Liver (tissue), 8 donors: ENCODE measurements at regions not wholly inside any gene's neighbourhood (a gene's known extent, or its start where the extent isn't known, plus 50 kb on each side); places are given as distances from the start of the nearest gene placed in this dataset.
"Not testable (repeated sequence)": the region's sequence is repeated elsewhere in the genome, so short reads cannot be mapped to it uniquely, and the experiment has no call there.

Experiments
- DNase-seq: peaks from one replicate; pipeline ENCODE4 v3.0.0-alpha.2; 2017; ENCODE audit warnings: low spot score
- H3K27ac ChIP-seq, 2 donors: one replicate each; pipeline ENCODE4 v1.7.0; 2013; ENCODE audit warnings: inconsistent platforms in 2 of 2, low read length in 2 of 2, control low read depth in 1 of 2, low read depth in 1 of 2, mild to moderate bottlenecking in 1 of 2
- H3K27me3 ChIP-seq, 4 donors: one replicate each; pipeline versions ENCODE4 v1.6.1 to v1.7.0; 2013; ENCODE audit warnings: low read length in 3 of 4, inconsistent platforms in 1 of 4, mild to moderate bottlenecking in 1 of 4, moderate library complexity in 1 of 4; ENCODE audit not compliant: control insufficient read depth in 4 of 4, insufficient read depth in 4 of 4
- H3K36me3 ChIP-seq, 4 donors: one replicate each; pipeline versions ENCODE4 v1.6.1 to v1.7.0; 2013; ENCODE audit warnings: low read length in 3 of 4, mild to moderate bottlenecking in 3 of 4, low read depth in 1 of 4, moderate library complexity in 1 of 4; ENCODE audit not compliant: control insufficient read depth in 4 of 4, insufficient read depth in 3 of 4
- H3K4me1 ChIP-seq, 4 donors: one replicate each; pipeline versions ENCODE4 v1.6.1 to v1.7.0; 2013; ENCODE audit warnings: low read length in 3 of 4, mild to moderate bottlenecking in 3 of 4, moderate library complexity in 1 of 4; ENCODE audit not compliant: control insufficient read depth in 4 of 4, insufficient read depth in 4 of 4
- H3K4me3 ChIP-seq, 3 donors: one replicate each; pipeline versions ENCODE4 v1.6.1 to v1.7.0; 2013; ENCODE audit warnings: low read length in 3 of 3, control low read depth in 1 of 3, low read depth in 1 of 3, mild to moderate bottlenecking in 1 of 3
- H3K9ac ChIP-seq, 2 donors: one replicate each; pipeline ENCODE4 v1.7.0; 2013; ENCODE audit warnings: low read length in 2 of 2, mild to moderate bottlenecking in 2 of 2, moderate library complexity in 2 of 2, control low read depth in 1 of 2, low read depth in 1 of 2
- H3K9me3 ChIP-seq, 4 donors: one replicate each; pipeline versions ENCODE4 v1.6.1 to v1.7.0; 2013; ENCODE audit warnings: low read length in 3 of 4; ENCODE audit not compliant: control insufficient read depth in 4 of 4
- HNF4A ChIP-seq, 2 donors: conservative IDR thresholded peaks; 2 replicates each; pipeline ENCODE4 v1.6.1; 2016; ENCODE audit warnings: antibody characterized with exemption in 2 of 2, mild to moderate bottlenecking in 2 of 2
- HNF4G ChIP-seq: IDR thresholded peaks from 2 replicates; pipeline ENCODE4 v1.6.1; 2016; ENCODE audit warnings: antibody characterized with exemption
- RAD21 ChIP-seq, 2 donors: IDR thresholded peaks; 2 replicates each; pipeline ENCODE4 v1.6.1; 2016; ENCODE audit warnings: antibody characterized with exemption in 2 of 2, mild to moderate bottlenecking in 2 of 2
- REST ChIP-seq: IDR thresholded peaks from 2 replicates; pipeline ENCODE4 v1.6.1; 2016; ENCODE audit warnings: antibody characterized with exemption, mild to moderate bottlenecking
- SP1 ChIP-seq: IDR thresholded peaks from 2 replicates; pipeline ENCODE4 v1.6.1; 2018; ENCODE audit warnings: antibody characterized with exemption, mild to moderate bottlenecking
- YY1 ChIP-seq: IDR thresholded peaks from 2 replicates; pipeline ENCODE4 v1.6.1; 2016; ENCODE audit warnings: antibody characterized with exemption, mild to moderate bottlenecking
- ZBTB33 ChIP-seq: IDR thresholded peaks from 2 replicates; pipeline ENCODE4 v1.6.1; 2016; ENCODE audit warnings: antibody characterized with exemption
- WGBS: extraction: QIAGEN DNeasy Blood & Tissue Kit; methylation state at CpG from one replicate; pipeline ENCODE4 v1.1.7; 2013; 5-methylcytosine and 5-hydroxymethylcytosine counted together
- TF ChIP-seq, protein P1 (sequence below): IDR thresholded peaks from 2 replicates; pipeline ENCODE4 v1.6.1; 2016; ENCODE audit warnings: antibody characterized with exemption
- TF ChIP-seq, protein P2 (sequence below): fragments of 150-350 bp; IDR thresholded peaks from 2 replicates; pipeline ENCODE4 v1.5.1; 2017; ENCODE audit warnings: improper control_type of control experiment, low read depth, low read length; ENCODE audit not compliant: missing input control
- donor health status: healthy.
- donor health status: healthy.
- donor health status: healthy.
- donor health status: healthy.
- donor health status: healthy.

DNA sequence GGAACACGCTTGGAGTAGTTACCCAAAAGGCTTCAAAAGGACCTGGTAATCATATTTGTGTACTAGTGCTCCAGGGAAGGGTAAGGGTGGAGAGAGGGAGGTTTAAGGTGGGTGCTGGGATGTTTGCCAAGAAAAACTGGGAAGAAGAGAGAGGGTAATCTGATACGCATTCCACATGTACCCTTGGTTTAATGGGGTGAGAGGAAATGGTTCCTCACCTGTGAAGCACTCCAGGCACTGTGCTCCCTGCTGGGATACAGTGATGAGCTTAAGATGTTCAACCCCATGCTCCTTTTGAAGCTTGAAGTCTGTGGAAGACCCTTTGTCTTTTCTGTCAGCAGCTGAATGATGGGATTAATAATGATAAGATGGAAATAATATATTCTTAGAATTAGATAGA is 98.4 kb downstream of the COX7C start:
- Histone ChIP-seq H3K27ac (no peak overlapping the region), H3K9ac (no peak overlapping the region), H3K4me3 (no peak overlapping the region), H3K36me3 (no peaks in the 10 kb centered on the region), H3K4me1 (no peaks in the 10 kb centered on the region), H3K9me3 (no peaks in the 10 kb centered on the region), H3K27me3 (no peaks in the 10 kb centered on the region)
- WGBS, result 61% methylated on average over 2 of the region's 2 CpGs
- TF ChIP-seq, protein P1, sequence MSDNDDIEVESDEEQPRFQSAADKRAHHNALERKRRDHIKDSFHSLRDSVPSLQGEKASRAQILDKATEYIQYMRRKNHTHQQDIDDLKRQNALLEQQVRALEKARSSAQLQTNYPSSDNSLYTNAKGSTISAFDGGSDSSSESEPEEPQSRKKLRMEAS, result no peak
- TF ChIP-seq SP1, result no peak
- TF ChIP-seq RAD21 (IDR thresholded peaks at IDR 0.05), result no peak
- TF ChIP-seq YY1, result no peak
- TF ChIP-seq, protein P2, sequence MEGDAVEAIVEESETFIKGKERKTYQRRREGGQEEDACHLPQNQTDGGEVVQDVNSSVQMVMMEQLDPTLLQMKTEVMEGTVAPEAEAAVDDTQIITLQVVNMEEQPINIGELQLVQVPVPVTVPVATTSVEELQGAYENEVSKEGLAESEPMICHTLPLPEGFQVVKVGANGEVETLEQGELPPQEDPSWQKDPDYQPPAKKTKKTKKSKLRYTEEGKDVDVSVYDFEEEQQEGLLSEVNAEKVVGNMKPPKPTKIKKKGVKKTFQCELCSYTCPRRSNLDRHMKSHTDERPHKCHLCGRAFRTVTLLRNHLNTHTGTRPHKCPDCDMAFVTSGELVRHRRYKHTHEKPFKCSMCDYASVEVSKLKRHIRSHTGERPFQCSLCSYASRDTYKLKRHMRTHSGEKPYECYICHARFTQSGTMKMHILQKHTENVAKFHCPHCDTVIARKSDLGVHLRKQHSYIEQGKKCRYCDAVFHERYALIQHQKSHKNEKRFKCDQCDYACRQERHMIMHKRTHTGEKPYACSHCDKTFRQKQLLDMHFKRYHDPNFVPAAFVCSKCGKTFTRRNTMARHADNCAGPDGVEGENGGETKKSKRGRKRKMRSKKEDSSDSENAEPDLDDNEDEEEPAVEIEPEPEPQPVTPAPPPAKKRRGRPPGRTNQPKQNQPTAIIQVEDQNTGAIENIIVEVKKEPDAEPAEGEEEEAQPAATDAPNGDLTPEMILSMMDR, result no peak
- no peak for TF ChIP-seq REST
- no peak for TF ChIP-seq HNF4G
- TF ChIP-seq HNF4A (conservative IDR thresholded peaks at IDR 0.05), result no peak
- no peak for TF ChIP-seq ZBTB33
- no peak for DNase-seq

- not testable (repeated sequence) for DNase-seq, H3K27ac ChIP-seq, H3K36me3 ChIP-seq, H3K9ac ChIP-seq, H3K4me1 ChIP-seq, H3K4me3 ChIP-seq, H3K27me3 ChIP-seq, H3K9me3 ChIP-seq
- 86% methylated on average over 19 of the region's 20 CpGs for WGBS
Measured at GRCh38 chr5:86731319-86732117, 113.8 kb downstream of the COX7C start.
